Stimulated activated CD8-positive, alpha-beta memory T cell treated with anti-CD3 and anti-CD28 coated beads, Interleukin-7, amount 100 ng/mL, for 4 hours (primary cell): ENCODE measurements at regions not wholly inside any gene's neighbourhood (a gene's known extent, or its start where the extent isn't known, plus 50 kb on each side); places are given as distances from the start of the nearest gene placed in this dataset.

ENCODE experiments used
- DNase-seq, 2 donors: peaks; one replicate each; pipeline ENCODE4 v3.0.0-alpha.2; 2020; ENCODE audit warnings: low read depth in 2 of 2

DNA sequence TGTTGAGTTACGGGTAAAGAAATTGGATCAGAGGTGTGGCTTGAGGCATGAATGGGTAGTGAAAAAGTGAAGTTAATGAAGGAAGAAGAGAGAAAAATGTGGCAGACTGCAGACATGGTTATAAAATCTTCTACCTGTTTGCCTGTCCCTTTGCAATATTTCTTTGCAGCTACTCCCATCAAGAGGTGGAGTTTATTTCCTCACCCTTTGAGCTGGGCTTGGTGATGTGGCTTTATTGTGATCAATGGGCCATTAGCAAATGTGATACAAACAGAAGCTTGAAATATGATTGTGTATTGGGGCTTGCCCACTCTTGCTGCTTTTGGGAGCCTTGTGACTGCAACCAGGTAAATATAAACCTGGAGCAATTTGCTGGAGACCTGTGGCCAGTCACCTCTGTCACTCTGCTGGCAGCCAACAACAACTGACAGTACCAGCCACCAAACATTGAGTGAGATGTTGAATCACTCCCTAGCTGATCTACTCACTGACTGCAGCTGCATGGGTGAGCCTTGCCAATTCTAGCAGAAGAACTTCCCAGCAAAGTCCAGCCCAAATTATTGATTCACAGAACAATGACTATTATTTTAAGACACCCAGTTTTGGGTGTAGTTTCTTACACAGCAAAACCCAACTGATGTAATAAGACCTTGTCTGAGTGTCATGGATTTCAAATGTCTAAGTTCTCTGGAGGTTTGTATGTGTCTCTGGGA lies 151.0 kb upstream of the ATP2B1 start:
- DNase-seq, result no peak

DNA sequence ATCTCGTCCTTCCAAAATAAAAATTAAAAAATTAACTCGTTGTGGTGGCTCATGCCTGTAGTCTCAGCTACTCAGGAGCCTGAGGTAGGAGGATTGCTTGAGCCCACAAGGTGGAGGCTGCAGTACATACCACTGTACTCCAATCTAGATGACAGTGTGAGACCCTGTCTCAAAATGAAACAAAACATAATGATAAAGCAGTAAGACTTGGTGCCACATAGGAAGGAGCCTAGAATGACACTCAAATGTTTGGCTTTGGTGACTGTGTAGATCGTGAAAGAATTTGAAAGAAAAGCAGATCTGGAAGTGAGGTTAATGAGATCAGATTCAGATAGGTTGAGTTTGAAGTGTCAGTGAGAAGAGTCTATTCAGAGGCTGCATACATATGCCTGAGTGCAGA lies 150.1 kb upstream of the ATP2B1 start:
- no peak for DNase-seq

- no peak for DNase-seq
Measured at GRCh38 chr12:89857652-89858274, 149.1 kb upstream of the ATP2B1 start.

DNA sequence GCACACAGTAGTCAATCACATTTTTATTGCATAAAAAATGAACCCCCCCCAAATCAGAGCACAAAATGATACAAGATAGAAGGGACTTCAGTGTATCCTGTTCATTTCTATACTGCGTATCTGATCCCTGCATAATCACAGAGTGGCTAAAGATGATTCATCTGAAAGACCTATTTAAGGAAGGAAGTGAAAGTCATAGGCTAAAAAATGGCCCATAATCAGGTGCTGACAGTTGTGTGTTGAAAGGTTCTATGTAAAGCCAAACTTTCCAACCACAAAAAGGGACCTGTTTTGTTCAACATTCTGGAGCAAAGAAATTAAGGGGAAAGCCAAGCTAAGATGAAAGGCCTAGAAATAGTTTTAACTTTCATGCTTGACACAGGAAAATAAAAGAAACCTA lies 147.8 kb upstream of the ATP2B1 start:
- no peak for DNase-seq

GRCh38 chr12:89848732-89849131 lies 140.1 kb upstream of the ATP2B1 start:
- DNase-seq, result no peak

GRCh38 chr12:89846473-89847055 lies 137.9 kb upstream of the ATP2B1 start:
- DNase-seq, result no peak

DNA sequence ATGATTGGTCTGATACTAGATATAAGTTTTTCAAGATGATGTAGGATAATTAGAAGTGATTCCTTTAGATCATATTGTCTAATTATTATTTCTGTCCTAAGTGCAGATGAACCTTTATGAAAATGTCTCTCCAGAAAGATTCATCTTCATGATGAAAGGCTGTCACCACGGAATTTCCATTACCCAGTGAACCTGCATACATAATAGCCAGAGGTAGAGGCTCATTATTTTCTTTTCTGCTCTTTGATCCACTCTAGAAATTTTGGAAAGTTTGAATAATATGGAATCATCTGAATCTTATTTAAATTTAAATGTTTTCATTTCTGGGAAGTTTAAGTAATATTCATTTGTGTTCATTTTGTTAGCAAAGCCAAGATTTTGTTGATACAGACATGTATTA lies 137.1 kb upstream of the ATP2B1 start:
- DNase-seq, result no peak

- DNase-seq, result no peak
Measured at GRCh38 chr12:89845366-89845765, 136.7 kb upstream of the ATP2B1 start.

- DNase-seq, result no peak
Measured at GRCh38 chr12:89844539-89844938, 135.9 kb upstream of the ATP2B1 start.

GRCh38 chr12:89840162-89840922 lies 131.7 kb upstream of the ATP2B1 start:
- DNase-seq, result no peak

GRCh38 chr12:89839444-89839843 lies 130.8 kb upstream of the ATP2B1 start:
- no peak for DNase-seq

DNA sequence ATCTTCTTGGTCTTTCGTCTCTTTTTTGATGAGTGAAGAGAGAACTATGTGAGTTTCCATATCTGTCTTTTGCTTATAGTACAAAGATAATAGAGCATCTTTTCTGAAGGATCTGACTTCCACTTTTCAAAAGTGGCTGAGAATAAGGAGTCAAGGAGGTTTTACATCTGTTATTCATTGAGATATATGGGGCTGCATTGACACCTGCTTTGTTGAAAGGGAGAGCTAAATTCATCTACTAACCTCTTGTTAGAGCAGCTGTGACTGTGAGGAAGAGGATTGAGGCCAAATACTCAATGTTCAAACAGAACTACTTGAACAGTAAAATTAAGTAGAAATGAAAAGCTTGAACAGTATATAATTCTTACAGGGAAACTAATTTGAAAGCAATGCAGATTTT lies 130.2 kb upstream of the ATP2B1 start:
- DNase-seq, result no peak

GRCh38 chr12:89836026-89836425 lies 127.4 kb upstream of the ATP2B1 start:
- DNase-seq, result no peak

DNA sequence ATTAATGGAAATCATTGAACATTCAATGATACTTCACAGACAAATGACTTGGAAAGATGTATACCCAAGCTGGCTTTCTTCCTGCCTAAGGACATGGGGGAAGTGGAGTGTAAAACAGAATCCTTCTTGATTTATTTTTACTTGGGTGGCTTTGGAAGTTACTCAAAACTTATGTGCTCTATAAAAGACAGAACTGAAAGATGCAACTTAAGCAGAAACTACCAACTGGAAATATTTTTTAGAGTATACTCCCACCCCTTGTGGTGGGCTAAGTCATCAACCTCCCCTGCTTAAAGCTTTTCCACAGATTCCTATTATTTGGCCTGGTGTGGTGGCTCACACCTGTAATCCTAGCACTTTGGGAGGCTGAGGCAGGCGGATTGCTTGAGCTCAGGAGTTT lies 126.0 kb upstream of the ATP2B1 start:
- DNase-seq, result no peak

GRCh38 chr12:89833337-89834252 lies 125.0 kb upstream of the ATP2B1 start:
- no peak for DNase-seq

- no peak for DNase-seq
Measured at GRCh38 chr12:89832336-89832735, 123.7 kb upstream of the ATP2B1 start.

GRCh38 chr12:89831310-89832095 lies 122.9 kb upstream of the ATP2B1 start:
- no peak for DNase-seq

- DNase-seq, result no peak
Measured at GRCh38 chr12:89829434-89829975, 120.9 kb upstream of the ATP2B1 start.

DNA sequence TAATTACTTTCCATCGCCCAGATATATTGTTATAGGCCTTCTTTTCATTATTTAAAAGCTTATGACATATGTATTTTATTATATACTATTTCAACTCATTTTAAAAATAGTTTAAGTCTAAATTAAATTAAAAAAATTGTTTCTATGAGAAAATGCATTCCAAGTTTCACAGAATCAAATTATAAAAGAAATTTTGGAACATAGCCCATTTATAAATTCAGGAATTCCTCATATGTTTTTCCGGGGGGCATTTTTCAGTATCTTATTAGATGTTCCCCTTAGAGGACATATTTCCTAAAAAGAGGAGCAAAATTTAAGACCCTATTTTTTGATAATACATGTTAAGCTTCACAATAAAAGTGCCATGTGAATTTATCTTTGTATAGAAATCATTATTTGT lies 119.9 kb upstream of the ATP2B1 start:
- no peak for DNase-seq

- DNase-seq, result no peak
Measured at GRCh38 chr12:89827592-89827991, 119.0 kb upstream of the ATP2B1 start.
